ENCODE measurements at regions not wholly inside any gene's neighbourhood (a gene's known extent, or its start where the extent isn't known, plus 50 kb on each side); places are given as distances from the start of the nearest gene placed in this dataset.

DNA sequence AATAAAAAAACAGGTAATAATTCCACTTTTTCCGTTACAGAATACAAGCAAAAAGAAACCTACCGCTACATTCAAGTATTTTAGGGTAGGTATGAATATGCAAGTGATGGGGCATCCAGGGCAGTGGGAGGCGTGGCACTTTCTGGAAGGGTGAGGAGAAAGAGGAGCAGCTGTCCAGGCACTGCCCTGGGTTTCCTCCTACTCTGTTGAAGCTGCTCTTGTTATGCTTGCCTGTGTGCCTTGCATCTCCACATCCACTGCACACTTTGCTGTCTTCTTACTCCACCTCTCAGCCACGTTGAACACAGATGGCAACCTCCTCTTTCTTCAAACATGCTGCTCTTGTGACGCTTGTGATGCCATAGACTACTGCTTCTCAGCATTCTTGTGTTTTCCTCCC lies 83.2 kb downstream of the RPE65 start:
- TF ChIP-seq, protein P1, sequence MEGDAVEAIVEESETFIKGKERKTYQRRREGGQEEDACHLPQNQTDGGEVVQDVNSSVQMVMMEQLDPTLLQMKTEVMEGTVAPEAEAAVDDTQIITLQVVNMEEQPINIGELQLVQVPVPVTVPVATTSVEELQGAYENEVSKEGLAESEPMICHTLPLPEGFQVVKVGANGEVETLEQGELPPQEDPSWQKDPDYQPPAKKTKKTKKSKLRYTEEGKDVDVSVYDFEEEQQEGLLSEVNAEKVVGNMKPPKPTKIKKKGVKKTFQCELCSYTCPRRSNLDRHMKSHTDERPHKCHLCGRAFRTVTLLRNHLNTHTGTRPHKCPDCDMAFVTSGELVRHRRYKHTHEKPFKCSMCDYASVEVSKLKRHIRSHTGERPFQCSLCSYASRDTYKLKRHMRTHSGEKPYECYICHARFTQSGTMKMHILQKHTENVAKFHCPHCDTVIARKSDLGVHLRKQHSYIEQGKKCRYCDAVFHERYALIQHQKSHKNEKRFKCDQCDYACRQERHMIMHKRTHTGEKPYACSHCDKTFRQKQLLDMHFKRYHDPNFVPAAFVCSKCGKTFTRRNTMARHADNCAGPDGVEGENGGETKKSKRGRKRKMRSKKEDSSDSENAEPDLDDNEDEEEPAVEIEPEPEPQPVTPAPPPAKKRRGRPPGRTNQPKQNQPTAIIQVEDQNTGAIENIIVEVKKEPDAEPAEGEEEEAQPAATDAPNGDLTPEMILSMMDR (optimal IDR thresholded peaks at IDR 0.05 in 1 of 3, IDR thresholded peaks at IDR 0.05 in 1 of 3, conservative IDR thresholded peaks at IDR 0.05 in 1 of 3; ENCODE audit: extremely low read depth in 1 of 3, insufficient read depth in 2 of 3, low read length in 3 of 3) = no peak
- no peak for TF ChIP-seq EZH2 (IDR thresholded peaks at IDR 0.05; ENCODE audit: low read length)
